SK-N-SH (cell line): ENCODE measurements at regions not wholly inside any gene's neighbourhood (a gene's known extent, or its start where the extent isn't known, plus 50 kb on each side); places are given as distances from the start of the nearest gene placed in this dataset.
"Not testable (repeated sequence)": the region's sequence is repeated elsewhere in the genome, so short reads cannot be mapped to it uniquely, and the experiment has no call there.

Source experiments
- CTCF ChIA-PET: fragments of 300-600, 350-600 bp; formaldehyde crosslinking; extraction: SDS; loops from one replicate; lab custom pipeline; 2021; lab: Yijun Ruan, JAX
- POLR2A ChIA-PET: fragments of 350-600 bp; sonication (Branson Sonifier 250); formaldehyde crosslinking; extraction: SDS; loops from one replicate; lab custom pipeline; 2020; ENCODE audit warnings: antibody characterized with exemption, inconsistent platforms; lab: Yijun Ruan, JAX
- DNase-seq: peaks from one replicate; pipeline ENCODE4 v3.0.0; 2012
- H2AFZ ChIP-seq: fragments of 200-600 bp; sonication (generic); 2 replicates; pipeline ENCODE4 v1.8.1; 2016; ENCODE audit warnings: antibody characterized with exemption, mild to moderate bottlenecking, low read depth
- H3F3A ChIP-seq: fragments of 200-600 bp; sonication (generic); replicated peaks from 2 replicates; pipeline ENCODE3; 2016; ENCODE audit warnings: antibody characterized with exemption, mild to moderate bottlenecking; ENCODE audit not compliant: insufficient read depth
- H3K27ac ChIP-seq, 2 experiments: fragments of 200-500 bp in 1 of 2; fragments of 200-600 bp in 1 of 2; sonication (Bioruptor generic) in 1 of 2; sonication (generic), shearing (Covaris generic) in 1 of 2; 2 replicates each; pipeline versions ENCODE4 v1.5.1 to v1.6.1; 2014 to 2016; ENCODE audit warnings: low read depth in 2 of 2, inconsistent platforms in 1 of 2, low read length in 1 of 2, mild to moderate bottlenecking in 1 of 2, mixed read lengths in 1 of 2
- H3K27me3 ChIP-seq: fragments of 200-600 bp; sonication (generic), shearing (Covaris generic); 2 replicates; pipeline ENCODE4 v1.6.1; 2016; ENCODE audit warnings: mixed run types; ENCODE audit not compliant: insufficient read depth
- H3K36me3 ChIP-seq, 2 experiments: fragments of 200-500 bp in 1 of 2; fragments of 200-600 bp in 1 of 2; sonication (Bioruptor generic) in 1 of 2; sonication (generic) in 1 of 2; replicated peaks in 1 of 2; 2 replicates each; pipeline versions ENCODE3 to v1.5.1; 2014 to 2016; ENCODE audit warnings: low read length in 1 of 2, mild to moderate bottlenecking in 1 of 2; ENCODE audit not compliant: insufficient read depth in 2 of 2, control insufficient read depth in 1 of 2
- H3K4me1 ChIP-seq, 2 experiments: fragments of 200-500 bp in 1 of 2; fragments of 200-600 bp in 1 of 2; sonication (Bioruptor generic) in 1 of 2; sonication (generic), shearing (Covaris generic) in 1 of 2; 2 replicates each; pipeline versions ENCODE4 v1.5.1 to v1.6.1; 2014 to 2016; ENCODE audit warnings: low read depth in 1 of 2, low read length in 1 of 2, mixed run types in 1 of 2; ENCODE audit not compliant: insufficient read depth in 2 of 2, control insufficient read depth in 1 of 2
- H3K4me2 ChIP-seq: fragments of 200-600 bp; sonication (generic), shearing (Covaris generic); 2 replicates; pipeline ENCODE4 v1.6.1; 2017; ENCODE audit warnings: mixed run types
- H3K4me3 ChIP-seq, 2 experiments: fragments of 200-500 bp in 1 of 2; fragments of 200-600 bp in 1 of 2; sonication (Bioruptor generic) in 1 of 2; sonication (generic), shearing (Covaris generic) in 1 of 2; 2 replicates each; pipeline versions ENCODE4 v1.5.1 to v1.8.1; 2014 to 2016; ENCODE audit warnings: low read depth in 2 of 2, inconsistent platforms in 1 of 2, low read length in 1 of 2, mild to moderate bottlenecking in 1 of 2, mixed read lengths in 1 of 2, moderate library complexity in 1 of 2
- H3K79me2 ChIP-seq: fragments of 200-600 bp; sonication (generic); 2 replicates; pipeline ENCODE4 v1.8.1; 2017; ENCODE audit warnings: mild to moderate bottlenecking; ENCODE audit not compliant: insufficient read depth
- H3K9ac ChIP-seq: fragments of 200-600 bp; sonication (generic); 2 replicates; pipeline ENCODE4 v1.6.1; 2017; ENCODE audit warnings: mixed run types
- H3K9me2 ChIP-seq: fragments of 200-600 bp; sonication (generic); 2 replicates; pipeline ENCODE4 v1.6.1; 2017; ENCODE audit warnings: mixed run types
- H3K9me3 ChIP-seq: fragments of 200-600 bp; sonication (generic); 2 replicates; pipeline ENCODE4 v1.6.1; 2017; ENCODE audit warnings: mixed run types, mild to moderate bottlenecking, moderate library complexity
- H4K20me1 ChIP-seq: fragments of 200-600 bp; sonication (generic); 2 replicates; pipeline ENCODE4 v1.6.1; 2017; ENCODE audit warnings: mild to moderate bottlenecking, mixed run types; ENCODE audit not compliant: insufficient read depth
- EZH2phosphoT487 ChIP-seq: fragments of 200-600 bp; sonication (generic); IDR thresholded peaks from 2 replicates; pipeline ENCODE4 v1.6.1; 2017; ENCODE audit warnings: low read depth, mixed run types, mild to moderate bottlenecking, antibody characterized with exemption, moderate library complexity, borderline replicate concordance
- GATA2 ChIP-seq: sonication (generic); formaldehyde crosslinking; IDR thresholded peaks from 2 replicates; pipeline ENCODE4 v1.5.0; 2020; ENCODE audit warnings: mild to moderate bottlenecking, missing genetic modification reagents
- PBX3 ChIP-seq: IDR thresholded peaks from 2 replicates; pipeline ENCODE4; 2012
- POLR2AphosphoS5 ChIP-seq: IDR thresholded peaks from 2 replicates; pipeline ENCODE4 v1.6.1; 2012; ENCODE audit warnings: low read depth, low read length
- SIN3A ChIP-seq: IDR thresholded peaks from 2 replicates; pipeline ENCODE4 v1.6.1; 2012; ENCODE audit warnings: low read depth, mild to moderate bottlenecking, low read length, moderate library complexity, borderline replicate concordance
- USF2 ChIP-seq: fragments of 150-350 bp; IDR thresholded peaks from 2 replicates; pipeline ENCODE4 v1.6.1; 2017; ENCODE audit warnings: antibody characterized with exemption, low read length, low read depth, borderline replicate concordance
- WGBS: methylation state at CpG from one replicate; pipeline ENCODE4 v1.1.6; 2017; ENCODE audit warnings: low lambda C conversion rate; 5-methylcytosine and 5-hydroxymethylcytosine counted together

- DNase-seq: no peak
- no peak overlapping the region for H3K27ac ChIP-seq
- H3K9ac ChIP-seq: no peak overlapping the region
- no peaks in the 10 kb centered on the region for H3F3A ChIP-seq
- H3K4me1 ChIP-seq: no peaks in the 10 kb centered on the region
- H3K79me2 ChIP-seq: no peaks in the 10 kb centered on the region
- H4K20me1 ChIP-seq: no peaks in the 10 kb centered on the region
- CTCF ChIA-PET: no interaction called here
- no peaks in the 10 kb centered on the region for H3K9me2 ChIP-seq
- H3K9me3 ChIP-seq: no peaks in the 10 kb centered on the region
- no peak overlapping the region for H2AFZ ChIP-seq
- H3K4me3 ChIP-seq: no peak overlapping the region
- H3K4me2 ChIP-seq: no peak overlapping the region
- no peaks in the 10 kb centered on the region; the same call in 1 of the 2 replicates for H3K27me3 ChIP-seq
- no peak for TF ChIP-seq SIN3A
- no peaks in the 10 kb centered on the region for H3K36me3 ChIP-seq
- POLR2A ChIA-PET: no interaction called here
Measured at GRCh38 chr4:167873496-167873895, 218.8 kb upstream of the ANXA10 start.

GRCh38 chr4:167876091-167876490, 216.2 kb upstream of the ANXA10 start:
- DNase-seq, CTCF ChIA-PET, H3K9me3 ChIP-seq, H3K9ac ChIP-seq, H3K36me3 ChIP-seq, H4K20me1 ChIP-seq, H3K79me2 ChIP-seq, H3K27ac ChIP-seq, H3K9me2 ChIP-seq, H3K27me3 ChIP-seq, H3F3A ChIP-seq, H3K4me1 ChIP-seq, H3K4me3 ChIP-seq, H2AFZ ChIP-seq, H3K4me2 ChIP-seq, POLR2A ChIA-PET: not testable (repeated sequence)
- WGBS: 55% methylated on average over 3 of the region's 3 CpGs

GRCh38 chr4:167877826-167878225, 214.5 kb upstream of the ANXA10 start:
- H3K4me1 ChIP-seq, CTCF ChIA-PET, H3K27ac ChIP-seq, H3K27me3 ChIP-seq, H3K4me3 ChIP-seq, H3K9ac ChIP-seq, H3K9me2 ChIP-seq, H3K4me2 ChIP-seq, H3K9me3 ChIP-seq, DNase-seq, H3K36me3 ChIP-seq, H4K20me1 ChIP-seq, POLR2A ChIA-PET, H3K79me2 ChIP-seq, H2AFZ ChIP-seq, H3F3A ChIP-seq: not testable (repeated sequence)
- 51% methylated on average over 8 of the region's 8 CpGs for WGBS

- H3K4me2 ChIP-seq: no peak overlapping the region
- ChIA-PET POLR2A (no interaction called here), CTCF (no interaction called here)
- H3K4me1 ChIP-seq: no peaks in the 10 kb centered on the region
- TF ChIP-seq PBX3 (0 out of 2 replicates have a peak, but pooled peaks have one; percentile 14), GATA2 (CRISPR knock-in tag) (no peak), USF2 (no peak), POLR2AphosphoS5 (no peak), EZH2phosphoT487 (no peak)
- DNase-seq: no peak
- 0% methylated on average over 1 of the region's 1 CpG for WGBS
- H2AFZ ChIP-seq: no peak overlapping the region
- no peaks in the 10 kb centered on the region for H3K9me3 ChIP-seq
- no peak overlapping the region for H3K27ac ChIP-seq
- H3K36me3 ChIP-seq: no peaks in the 10 kb centered on the region
- H3K79me2 ChIP-seq: no peaks in the 10 kb centered on the region
- H3K4me3 ChIP-seq: no peak overlapping the region
- no peaks in the 10 kb centered on the region for H3K9me2 ChIP-seq
- H3K9ac ChIP-seq: no peak overlapping the region
- no peaks in the 10 kb centered on the region for H4K20me1 ChIP-seq
- H3K27me3 ChIP-seq: no peaks in the 10 kb centered on the region
- no peaks in the 10 kb centered on the region for H3F3A ChIP-seq
Measured at GRCh38 chr4:167883266-167883665, 209.1 kb upstream of the ANXA10 start.
